ENCODE measurements at regions not wholly inside any gene's neighbourhood (a gene's known extent, or its start where the extent isn't known, plus 50 kb on each side); places are given as distances from the start of the nearest gene placed in this dataset.
"Not testable (repeated sequence)": the region's sequence is repeated elsewhere in the genome, so short reads cannot be mapped to it uniquely, and the experiment has no call there.

DNA sequence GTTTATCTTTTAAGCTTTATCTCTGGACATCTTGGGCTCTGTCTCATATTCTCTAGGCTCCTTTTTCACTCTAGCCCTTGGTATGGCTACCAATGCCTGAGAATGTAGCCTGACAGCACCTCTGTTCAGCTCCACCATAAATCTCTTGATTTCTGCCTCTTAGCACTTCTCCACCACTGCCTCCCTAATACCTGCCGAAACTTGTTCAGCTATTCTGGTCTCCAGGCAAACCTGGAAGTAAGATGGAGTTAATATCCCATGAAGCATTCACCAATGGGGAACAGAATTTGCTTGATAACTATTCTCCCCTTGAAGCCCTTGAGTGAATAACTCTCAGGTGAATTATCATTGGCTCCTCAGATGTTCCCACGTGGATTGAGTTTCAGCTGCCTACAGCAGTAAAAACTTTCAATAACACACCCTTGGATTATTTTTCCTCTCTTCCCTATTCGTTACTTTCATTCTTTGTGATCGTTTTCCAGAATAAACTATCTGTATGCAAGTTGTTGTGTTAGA, 145.6 kb downstream of the EVA1A start:
- H3K27me3 Mint-ChIP-seq, result no peaks in the 10 kb centered on the region
- DNase-seq (no peak), ATAC-seq (no peak)
- no peak overlapping the region for H3K4me3 Mint-ChIP-seq
- H3K36me3 Mint-ChIP-seq (ENCODE audit: low read depth), result peaks cover 6% of the 10 kb centered on the region
- ChIA-PET POLR2A (no interaction called here), CTCF (interaction anchor here (0.7 to 1.8 kb wide), 2 partner anchors 11 to 175 kb away, joined by 3 to 7 read pairs; no protein-coding TSS in a partner anchor)
- no peak overlapping the region for H3K27ac Mint-ChIP-seq
- H3K4me1 Mint-ChIP-seq, result peaks cover 22% of the 10 kb centered on the region
- peaks cover 7% of the 10 kb centered on the region for H3K9me3 Mint-ChIP-seq (ENCODE audit: low read depth)
- intact Hi-C loops (cut with DNase I, micrococcal nuclease), result no loop called here

DNA sequence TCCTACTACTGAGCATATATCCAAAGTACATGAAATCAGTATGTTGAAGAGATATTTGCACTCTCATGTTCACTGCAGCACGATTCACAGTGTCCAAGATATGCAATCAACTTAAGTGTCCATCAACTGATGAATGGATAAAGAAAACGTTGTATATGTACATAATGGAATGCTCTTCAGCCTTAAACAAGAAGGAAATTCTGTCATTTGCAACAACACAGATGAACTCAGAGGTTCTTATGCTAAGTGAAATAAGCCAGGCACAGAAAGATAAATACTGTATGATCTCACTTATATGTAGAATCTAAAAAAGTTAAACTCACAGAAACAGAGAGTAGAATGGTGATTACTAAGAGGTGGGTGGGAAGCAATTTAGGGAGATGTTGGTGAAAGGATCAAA, 149.2 kb downstream of the EVA1A start:
- H3K27ac Mint-ChIP-seq, result no peak overlapping the region
- H3K27me3 Mint-ChIP-seq, result no peaks in the 10 kb centered on the region
- peaks cover 10% of the 10 kb centered on the region for H3K36me3 Mint-ChIP-seq (ENCODE audit: low read depth)
- H3K4me3 Mint-ChIP-seq, result no peak overlapping the region
- CTCF ChIA-PET, result interaction anchor here (1.1 kb wide), 1 partner anchor 17 kb away, joined by 3 read pairs; no protein-coding TSS in a partner anchor
- peaks cover 14% of the 10 kb centered on the region for H3K4me1 Mint-ChIP-seq
- POLR2A ChIA-PET, result no interaction called here
- DNase-seq (no peak), ATAC-seq (no peak)
- H3K9me3 Mint-ChIP-seq (ENCODE audit: low read depth), result peaks cover 11% of the 10 kb centered on the region
- intact Hi-C loops (cut with DNase I, micrococcal nuclease), result no loop called here

DNA sequence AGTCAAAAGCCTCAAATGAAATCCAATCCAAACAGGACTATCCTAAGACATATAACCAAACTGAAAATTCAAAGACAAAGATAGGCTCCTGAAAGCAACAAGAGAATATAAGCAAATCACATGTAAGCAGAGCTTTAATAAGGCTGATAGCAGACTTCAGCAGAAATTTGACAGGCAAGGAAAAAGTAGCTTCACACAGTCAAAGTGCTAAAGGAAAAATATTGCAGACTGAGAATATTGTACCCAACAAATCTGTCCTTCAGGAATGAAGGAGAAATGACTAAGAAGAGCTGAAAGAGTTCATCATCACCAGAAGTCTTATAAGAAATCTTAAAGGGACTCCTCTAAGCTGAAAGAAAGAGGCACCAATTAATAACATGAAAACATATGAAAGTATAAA, 150.0 kb downstream of the EVA1A start:
- DNase-seq, result no peak
- H3K4me3 Mint-ChIP-seq, result no peak overlapping the region
- intact Hi-C loops (cut with DNase I, micrococcal nuclease), result no loop called here
- H3K27me3 Mint-ChIP-seq, result no peaks in the 10 kb centered on the region
- H3K27ac Mint-ChIP-seq, result no peak overlapping the region
- CTCF ChIA-PET, result interaction anchor here (1.1 kb wide), 1 partner anchor 18 kb away, joined by 3 read pairs; no protein-coding TSS in a partner anchor
- POLR2A ChIA-PET, result no interaction called here
- peaks cover 11% of the 10 kb centered on the region for H3K9me3 Mint-ChIP-seq (ENCODE audit: low read depth)
- no peak for ATAC-seq
- peaks cover 10% of the 10 kb centered on the region for H3K36me3 Mint-ChIP-seq (ENCODE audit: low read depth)
- peaks cover 9% of the 10 kb centered on the region for H3K4me1 Mint-ChIP-seq

DNA sequence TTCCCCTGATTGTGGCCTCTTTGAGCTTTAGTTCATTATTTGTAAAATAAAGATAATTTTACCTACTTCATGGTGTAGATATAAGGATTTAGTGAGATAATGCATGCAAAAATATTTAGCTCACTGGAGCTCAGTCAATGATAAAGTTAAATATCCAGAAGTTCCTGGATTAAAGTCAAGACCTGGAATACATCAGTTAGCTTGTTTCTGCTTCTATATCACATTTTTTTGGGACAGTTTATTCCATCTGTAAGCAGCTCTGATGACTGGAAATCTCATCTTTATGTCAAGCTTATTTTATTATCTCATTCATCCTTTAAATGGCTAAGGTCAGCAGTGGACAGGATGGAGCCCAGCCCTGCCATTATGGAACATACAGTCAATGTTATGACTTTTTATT, 152.0 kb downstream of the EVA1A start:
- no peaks in the 10 kb centered on the region for H3K4me1 Mint-ChIP-seq
- ATAC-seq, result no peak
- H3K4me3 Mint-ChIP-seq, result no peak overlapping the region
- POLR2A ChIA-PET, result interaction anchor here (0.6 kb wide), 1 partner anchor 18 kb away, joined by 3 read pairs; no protein-coding TSS in a partner anchor
- no peak for DNase-seq
- H3K27me3 Mint-ChIP-seq, result no peaks in the 10 kb centered on the region
- CTCF ChIA-PET, result interaction anchor here (0.8 to 1.0 kb wide), 3 partner anchors 116 to 351 kb away, joined by 3 to 5 read pairs (median 3); no protein-coding TSS in a partner anchor
- peaks cover 10% of the 10 kb centered on the region for H3K36me3 Mint-ChIP-seq (ENCODE audit: low read depth)
- peaks cover 11% of the 10 kb centered on the region for H3K9me3 Mint-ChIP-seq (ENCODE audit: low read depth)
- intact Hi-C loops (cut with DNase I, micrococcal nuclease), result no loop called here
- H3K27ac Mint-ChIP-seq, result no peak overlapping the region

DNA sequence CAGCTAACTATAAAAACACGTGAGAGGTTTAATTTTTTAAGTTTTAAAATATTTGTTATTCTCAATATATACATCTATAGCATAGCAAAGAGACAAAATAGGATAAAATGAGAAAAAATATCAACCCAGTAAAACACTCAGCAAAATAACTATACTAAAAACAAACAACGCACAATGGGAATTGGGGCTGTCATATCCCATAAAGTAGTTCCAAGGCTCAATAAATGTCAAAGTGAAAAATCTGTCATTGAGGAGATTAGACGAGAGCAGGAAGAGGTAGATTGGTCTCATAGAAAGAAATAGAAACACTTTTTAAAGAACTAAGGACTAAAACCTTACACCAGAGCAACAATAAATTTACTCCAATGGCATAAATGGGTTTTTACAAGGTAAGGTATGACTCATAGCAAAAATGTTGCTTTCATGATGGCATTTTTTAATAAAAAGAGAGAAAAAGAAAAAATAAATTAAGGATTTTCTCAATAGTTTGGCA, 153.7 kb downstream of the EVA1A start:
- Mint-ChIP-seq H3K27ac (no peak overlapping the region), H3K4me3 (no peak overlapping the region), H3K9me3 (ENCODE audit: low read depth) (peaks cover 11% of the 10 kb centered on the region), H3K4me1 (no peaks in the 10 kb centered on the region), H3K27me3 (peaks cover 6% of the 10 kb centered on the region), H3K36me3 (ENCODE audit: low read depth) (peaks cover 10% of the 10 kb centered on the region)
- intact Hi-C loops (cut with DNase I, micrococcal nuclease), result no loop called here
- CTCF ChIA-PET, result no interaction called here
- DNase-seq (no peak), ATAC-seq (no peak)
- POLR2A ChIA-PET, result no interaction called here

DNA sequence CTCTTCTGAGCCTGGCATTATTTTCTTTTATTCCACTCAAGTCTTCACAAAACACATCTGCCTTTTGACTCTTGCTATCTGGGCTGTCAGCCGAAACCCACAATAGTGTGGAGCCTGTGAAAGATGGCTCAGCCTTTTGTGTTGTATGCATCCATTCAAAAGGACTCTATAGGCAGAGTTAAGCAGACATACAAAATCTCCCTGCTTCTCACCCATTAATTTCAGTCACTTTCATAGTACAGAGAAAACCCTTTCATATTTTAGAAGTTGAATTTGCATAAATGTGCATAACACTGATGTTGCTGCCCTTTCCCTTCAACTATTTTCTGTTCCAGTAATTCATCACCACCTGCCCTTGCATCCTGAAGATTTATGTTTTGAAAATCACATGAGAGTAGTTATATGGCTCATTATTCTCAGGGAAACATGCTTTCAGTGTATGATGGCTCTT, 154.6 kb downstream of the EVA1A start:
- intact Hi-C loops (cut with DNase I, micrococcal nuclease), result no loop called here
- ChIA-PET CTCF (no interaction called here), POLR2A (no interaction called here)
- Mint-ChIP-seq H3K27me3 (peaks cover 6% of the 10 kb centered on the region), H3K27ac (no peak overlapping the region), H3K9me3 (ENCODE audit: low read depth) (peaks cover 11% of the 10 kb centered on the region), H3K36me3 (ENCODE audit: low read depth) (peaks cover 8% of the 10 kb centered on the region), H3K4me3 (no peak overlapping the region), H3K4me1 (no peaks in the 10 kb centered on the region)
- DNase-seq, result no peak
- ATAC-seq, result no peak

DNA sequence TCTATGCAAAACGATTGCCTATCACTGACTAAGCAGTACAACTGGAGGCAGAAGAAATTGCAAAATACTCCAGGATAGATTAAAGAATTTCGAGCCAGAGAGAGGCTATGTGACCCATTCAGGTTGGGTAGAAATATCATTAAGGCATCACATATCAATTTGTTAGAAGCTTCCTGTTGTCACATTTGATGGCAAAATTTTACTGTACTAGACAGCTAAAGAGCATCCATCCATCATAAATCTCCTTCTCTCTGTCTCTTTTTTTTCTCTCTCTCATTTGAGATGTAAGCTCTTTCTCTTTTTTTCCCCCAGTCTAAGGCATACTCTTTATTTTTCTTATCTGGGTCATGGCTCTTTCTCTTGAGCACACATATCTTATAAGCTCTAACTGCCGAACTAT, 155.7 kb downstream of the EVA1A start:
- H3K4me1 Mint-ChIP-seq, result no peaks in the 10 kb centered on the region
- ATAC-seq (no peak), DNase-seq (no peak)
- intact Hi-C loops (cut with DNase I, micrococcal nuclease), result loop anchor here (1.0 to 5.0 kb wide), 5 partner anchors 208 to 713 kb away; partner anchors contain the start of gene TACR1 (in 2 of the 2)
- H3K36me3 Mint-ChIP-seq (ENCODE audit: low read depth), result peaks cover 3% of the 10 kb centered on the region
- H3K27ac Mint-ChIP-seq, result no peak overlapping the region
- ChIA-PET POLR2A (no interaction called here), CTCF (interaction anchor here (0.9 to 1.6 kb wide), 8 partner anchors 10 to 486 kb away, joined by 3 to 7 read pairs (median 4); partner anchors contain the start of gene TACR1)
- no peak overlapping the region for H3K4me3 Mint-ChIP-seq
- peaks cover 2% of the 10 kb centered on the region for H3K9me3 Mint-ChIP-seq (ENCODE audit: low read depth)
- peaks cover 6% of the 10 kb centered on the region for H3K27me3 Mint-ChIP-seq

DNA sequence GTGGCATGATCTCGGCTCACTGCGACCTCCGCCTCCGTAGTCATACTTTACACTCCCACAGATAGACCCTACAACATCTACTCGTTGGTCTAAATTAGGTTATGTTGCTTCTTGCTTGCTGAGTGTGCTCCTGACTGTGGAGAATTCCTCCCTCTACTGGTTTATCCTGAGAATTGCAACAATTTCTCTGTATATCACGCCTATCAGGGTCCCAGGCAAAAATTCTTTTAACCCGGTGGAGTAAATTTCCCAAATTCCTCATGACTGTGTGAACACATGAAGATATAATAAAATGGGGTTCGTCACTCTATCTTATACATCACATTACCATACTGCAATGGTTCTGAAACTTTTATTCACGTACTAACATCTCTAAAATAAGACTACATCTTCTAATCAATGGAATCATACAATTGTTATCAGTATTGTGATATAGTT, 156.7 kb downstream of the EVA1A start:
- ChIA-PET CTCF (interaction anchor here (0.9 to 1.6 kb wide), 5 partner anchors 11 to 485 kb away, joined by 3 to 7 read pairs (median 5); no protein-coding TSS in a partner anchor), POLR2A (no interaction called here)
- DNase-seq (no peak), ATAC-seq (peak; percentile 63)
- intact Hi-C loops (cut with DNase I, micrococcal nuclease), result loop anchor here (1.0 to 5.0 kb wide), 5 partner anchors 207 to 712 kb away; partner anchors contain the start of gene TACR1 (in 2 of the 2)
- Mint-ChIP-seq H3K27ac (no peak overlapping the region), H3K9me3 (ENCODE audit: low read depth) (peaks cover 1% of the 10 kb centered on the region), H3K4me1 (no peaks in the 10 kb centered on the region), H3K27me3 (peaks cover 8% of the 10 kb centered on the region), H3K4me3 (no peak overlapping the region), H3K36me3 (ENCODE audit: low read depth) (no peaks in the 10 kb centered on the region)

DNA sequence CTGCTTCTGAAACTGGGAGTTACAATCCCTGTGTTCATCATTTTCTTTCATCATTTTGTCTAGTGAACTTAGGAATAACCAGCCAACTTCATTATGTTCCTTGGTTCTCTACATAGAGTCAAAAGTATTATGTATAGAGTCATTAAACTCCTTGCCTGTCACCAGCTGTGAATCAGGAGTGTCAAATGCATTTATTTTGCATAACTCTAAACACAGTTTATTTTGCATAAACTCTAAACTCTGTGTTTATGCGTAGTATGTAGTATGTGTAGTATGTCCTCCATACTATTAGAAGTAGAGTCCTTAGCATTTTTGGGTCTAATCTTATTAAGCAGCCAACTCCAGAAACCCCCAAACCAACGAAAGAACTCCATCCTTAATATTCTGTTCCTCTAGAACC, 164.4 kb downstream of the EVA1A start:
- DNase-seq, result no peak
- Mint-ChIP-seq H3K9me3 (ENCODE audit: low read depth) (peaks cover 1% of the 10 kb centered on the region), H3K4me1 (no peaks in the 10 kb centered on the region), H3K36me3 (ENCODE audit: low read depth) (no peaks in the 10 kb centered on the region), H3K4me3 (no peak overlapping the region), H3K27ac (no peak overlapping the region), H3K27me3 (peaks cover 5% of the 10 kb centered on the region)
- ChIA-PET CTCF (no interaction called here), POLR2A (interaction anchor here (0.7 kb wide), 1 partner anchor 29 kb away, joined by 8 read pairs; no protein-coding TSS in a partner anchor)
- intact Hi-C loops (cut with DNase I, micrococcal nuclease), result no loop called here
- no peak for ATAC-seq

DNA sequence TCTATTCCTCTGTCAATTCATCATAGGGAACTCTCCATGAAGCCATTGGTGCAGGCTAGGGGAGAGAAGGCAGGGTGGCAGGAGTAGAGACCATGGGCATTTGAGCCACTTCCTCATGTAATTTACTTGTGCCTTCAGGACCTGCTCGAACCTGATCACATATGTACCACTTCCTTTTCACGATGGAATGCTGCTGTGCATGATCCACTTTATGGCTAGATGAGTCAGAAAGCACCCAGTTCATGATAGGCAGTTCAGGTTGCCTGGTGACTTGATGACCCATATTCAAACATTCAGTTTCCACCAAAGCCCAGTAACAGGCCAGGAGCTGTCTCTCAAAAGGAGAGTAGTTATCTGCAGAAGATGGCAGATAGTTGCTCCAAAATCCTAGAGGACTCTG, 166.0 kb downstream of the EVA1A start:
- intact Hi-C loops (cut with DNase I, micrococcal nuclease); DNase-seq; CTCF ChIA-PET; H3K36me3 Mint-ChIP-seq (ENCODE audit: low read depth); H3K4me1 Mint-ChIP-seq; H3K27ac Mint-ChIP-seq; H3K9me3 Mint-ChIP-seq (ENCODE audit: low read depth); POLR2A ChIA-PET; ATAC-seq; H3K4me3 Mint-ChIP-seq; H3K27me3 Mint-ChIP-seq: not testable (repeated sequence)

DNA sequence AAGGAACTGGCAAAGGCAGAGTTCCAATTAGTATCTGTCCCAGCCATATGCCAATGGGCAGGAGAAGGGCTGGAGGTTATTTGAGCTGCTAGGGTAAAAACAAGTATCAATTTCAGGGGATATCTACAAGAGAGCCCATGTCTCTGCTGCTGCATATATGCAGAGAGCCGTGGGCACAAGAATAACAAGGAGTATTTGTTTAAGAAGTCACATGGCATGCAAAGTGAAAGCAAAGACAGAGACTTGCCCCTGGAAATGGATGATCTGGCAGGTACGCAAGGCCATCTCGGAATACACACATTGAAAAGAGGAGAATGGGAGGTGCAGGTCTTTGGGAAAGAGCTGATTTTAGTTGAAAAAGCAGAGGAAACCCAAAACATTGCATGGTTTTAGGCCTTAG, 170.6 kb downstream of the EVA1A start:
- CTCF ChIA-PET, result interaction anchor here (0.6 kb wide), 1 partner anchor 46 kb away, joined by 3 read pairs; no protein-coding TSS in a partner anchor
- Mint-ChIP-seq H3K27me3 (peaks cover 6% of the 10 kb centered on the region), H3K4me1 (no peaks in the 10 kb centered on the region), H3K4me3 (no peak overlapping the region), H3K27ac (no peak overlapping the region), H3K9me3 (ENCODE audit: low read depth) (no peaks in the 10 kb centered on the region), H3K36me3 (ENCODE audit: low read depth) (peaks cover 2% of the 10 kb centered on the region)
- intact Hi-C loops (cut with DNase I, micrococcal nuclease), result no loop called here
- no peak for ATAC-seq
- POLR2A ChIA-PET, result no interaction called here
- no peak for DNase-seq

DNA sequence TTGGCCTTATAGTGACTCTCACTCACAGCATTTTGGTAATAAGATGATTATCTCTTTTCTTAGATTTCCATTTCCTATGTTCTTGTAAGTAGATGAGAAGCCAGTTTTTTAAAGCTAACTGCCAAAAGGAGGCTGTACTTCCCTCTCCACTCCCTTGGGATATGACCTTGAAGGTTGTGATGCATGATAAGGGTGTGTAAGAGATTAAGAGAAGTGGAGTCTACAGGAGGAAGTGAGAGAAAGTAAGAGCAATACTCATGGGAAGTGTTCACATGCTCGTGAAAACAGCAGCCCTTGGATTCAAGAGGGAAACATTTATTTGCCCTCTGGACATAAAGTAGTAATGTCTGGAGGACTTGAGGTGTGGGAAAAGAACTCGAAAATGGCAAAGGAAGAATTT, 171.5 kb downstream of the EVA1A start:
- H3K4me1 Mint-ChIP-seq, result no peaks in the 10 kb centered on the region
- intact Hi-C loops (cut with DNase I, micrococcal nuclease), result no loop called here
- no peak overlapping the region for H3K27ac Mint-ChIP-seq
- CTCF ChIA-PET, result no interaction called here
- H3K4me3 Mint-ChIP-seq, result no peak overlapping the region
- peaks cover 2% of the 10 kb centered on the region for H3K36me3 Mint-ChIP-seq (ENCODE audit: low read depth)
- POLR2A ChIA-PET, result no interaction called here
- DNase-seq (no peak), ATAC-seq (no peak)
- peaks cover 6% of the 10 kb centered on the region for H3K27me3 Mint-ChIP-seq
- H3K9me3 Mint-ChIP-seq (ENCODE audit: low read depth), result no peaks in the 10 kb centered on the region
